Dermis blood vessel endothelial cell (primary cell): ENCODE measurements at regions not wholly inside any gene's neighbourhood (a gene's known extent, or its start where the extent isn't known, plus 50 kb on each side); places are given as distances from the start of the nearest gene placed in this dataset.
"Not testable (repeated sequence)": the region's sequence is repeated elsewhere in the genome, so short reads cannot be mapped to it uniquely, and the experiment has no call there.

Experiments
- DNase-seq: peaks from one replicate; pipeline ENCODE4 v3.0.0; 2010

DNA sequence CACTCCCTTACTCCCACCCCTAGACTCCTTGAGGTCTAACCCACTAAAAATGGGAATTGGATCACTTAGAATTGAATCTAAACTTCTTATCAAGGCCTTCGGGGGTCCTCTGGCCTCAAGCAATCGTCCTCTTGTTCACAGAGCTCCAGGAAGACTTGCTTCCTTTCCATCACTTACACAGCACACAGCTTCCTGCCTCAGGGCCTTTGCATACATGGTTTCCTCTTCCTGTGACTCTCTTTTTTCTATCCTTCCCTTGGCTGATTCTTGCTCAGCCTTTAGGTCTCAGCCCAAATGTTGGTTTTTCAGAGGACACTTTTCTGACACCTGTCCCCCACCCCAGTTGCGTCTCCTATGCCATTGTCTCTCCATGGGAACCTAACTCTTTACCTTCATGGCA is 50.0 kb upstream of the ALDH1B1 start:
- no peak for DNase-seq

DNA sequence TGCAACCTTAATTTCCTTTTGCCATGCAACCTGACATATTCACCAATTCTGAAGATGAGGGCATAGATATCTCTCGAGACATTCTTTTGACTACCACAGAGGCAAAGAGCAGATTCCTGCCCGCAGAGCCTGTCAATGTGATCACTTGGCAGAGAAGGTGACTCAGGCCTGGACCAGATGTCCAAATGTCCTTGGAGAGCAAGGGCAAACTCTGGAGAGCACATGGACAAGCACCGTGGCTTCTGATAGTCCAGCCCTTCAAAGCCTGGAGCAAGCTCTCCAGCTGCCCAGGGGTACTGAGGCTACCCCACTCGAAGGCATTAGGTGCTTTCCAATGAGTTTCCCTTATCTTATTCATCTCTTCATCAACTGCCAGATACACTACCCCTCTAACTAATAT is 50.4 kb upstream of the ALDH1B1 start:
- no peak for DNase-seq

DNA sequence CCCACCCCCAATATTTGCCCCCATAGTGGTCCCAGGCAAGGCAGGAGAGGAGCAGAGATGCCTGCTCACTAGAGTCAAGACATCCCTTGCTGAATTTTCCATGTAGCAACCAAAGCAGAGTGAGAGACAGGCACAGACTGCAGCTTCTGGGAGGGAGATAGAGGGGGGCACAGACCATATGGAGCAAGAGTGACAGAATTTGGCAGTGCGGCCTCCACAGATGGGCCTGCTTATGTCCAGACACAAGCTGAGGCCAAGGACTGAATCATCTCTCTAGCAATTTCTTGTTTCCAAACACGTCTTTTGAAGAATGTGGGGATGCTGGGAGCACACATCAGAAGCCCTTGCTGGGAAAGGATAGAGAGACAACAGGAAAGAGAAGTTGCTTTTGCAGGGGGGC is 53.0 kb upstream of the ALDH1B1 start:
- DNase-seq, result no peak

DNA sequence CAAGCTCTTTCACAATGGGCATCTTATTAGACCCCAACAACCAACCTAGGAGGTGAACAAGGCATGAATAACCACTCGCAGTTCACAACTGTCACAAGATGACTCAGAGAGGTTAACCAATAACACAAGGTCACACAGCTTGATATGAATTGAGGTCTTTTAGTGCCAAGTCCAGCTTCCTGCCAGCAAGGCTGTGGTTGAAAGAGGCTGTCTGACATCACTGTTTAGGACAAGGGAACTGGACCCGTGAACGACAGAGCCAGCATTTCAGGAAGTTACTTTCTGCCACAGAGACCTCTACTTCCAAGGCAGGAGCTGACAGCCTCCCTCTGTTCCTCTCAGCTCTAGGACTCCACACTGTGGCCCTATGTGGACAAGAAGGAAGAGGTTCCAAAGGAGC is 53.4 kb upstream of the ALDH1B1 start:
- DNase-seq, result peak; percentile 21

DNA sequence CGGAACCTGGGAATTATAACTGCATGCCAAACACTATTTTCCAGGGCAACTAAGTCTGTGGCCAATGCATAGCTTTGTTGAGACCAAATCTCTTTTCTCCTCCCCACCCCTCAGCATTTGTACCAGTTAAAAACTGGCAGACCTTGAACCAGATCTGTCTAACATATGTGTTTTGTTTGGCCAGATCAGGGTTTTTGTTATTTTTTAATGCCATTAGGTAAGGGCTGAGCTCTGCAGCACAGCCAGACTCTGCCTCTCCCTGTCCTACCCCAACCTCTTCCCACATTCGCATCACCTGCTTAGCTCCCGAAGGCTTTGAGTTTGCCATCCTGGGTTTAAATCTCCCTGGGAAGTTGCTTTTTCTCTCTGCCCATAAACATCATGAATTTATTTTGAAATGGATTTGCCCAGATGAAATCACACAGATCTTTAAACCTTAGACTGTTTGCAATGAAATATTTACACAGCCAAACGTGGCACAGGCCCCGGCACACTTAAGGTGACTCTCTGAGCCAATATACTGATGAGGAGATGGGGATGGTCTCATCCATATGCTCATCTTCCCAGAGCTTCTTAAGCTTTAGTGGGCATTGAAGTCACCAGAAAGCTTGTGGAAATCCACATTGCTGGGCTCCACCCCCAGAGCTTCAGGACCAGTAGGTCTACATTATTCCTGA is 54.0 kb upstream of the ALDH1B1 start:
- no peak for DNase-seq

DNA sequence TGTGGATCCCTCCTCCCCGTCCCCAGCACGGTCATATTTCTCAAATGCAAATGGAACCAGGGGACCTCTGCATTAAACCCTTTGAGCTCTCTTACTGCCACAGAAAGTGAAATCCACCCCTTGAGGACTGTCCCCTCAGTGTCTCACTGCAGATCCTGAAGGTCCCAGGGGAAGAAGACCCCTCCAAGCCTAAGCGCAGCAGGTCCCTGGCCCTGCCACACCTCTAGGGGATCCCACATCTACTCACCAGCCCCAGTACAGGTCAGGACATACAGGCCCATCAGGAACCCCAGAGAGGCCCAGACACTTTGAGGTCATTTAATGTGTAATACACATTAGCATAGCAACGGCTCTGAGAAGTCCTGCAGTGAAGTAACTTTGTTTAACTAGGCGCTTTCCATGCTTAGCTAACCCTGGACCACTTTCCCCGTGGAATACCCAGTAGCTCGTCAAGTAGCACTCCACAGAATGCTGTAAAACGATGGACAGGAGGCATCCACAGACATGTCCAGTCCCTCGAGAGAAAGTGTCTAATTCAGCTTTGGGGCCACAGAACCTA is 54.7 kb upstream of the ALDH1B1 start:
- no peak for DNase-seq

DNA sequence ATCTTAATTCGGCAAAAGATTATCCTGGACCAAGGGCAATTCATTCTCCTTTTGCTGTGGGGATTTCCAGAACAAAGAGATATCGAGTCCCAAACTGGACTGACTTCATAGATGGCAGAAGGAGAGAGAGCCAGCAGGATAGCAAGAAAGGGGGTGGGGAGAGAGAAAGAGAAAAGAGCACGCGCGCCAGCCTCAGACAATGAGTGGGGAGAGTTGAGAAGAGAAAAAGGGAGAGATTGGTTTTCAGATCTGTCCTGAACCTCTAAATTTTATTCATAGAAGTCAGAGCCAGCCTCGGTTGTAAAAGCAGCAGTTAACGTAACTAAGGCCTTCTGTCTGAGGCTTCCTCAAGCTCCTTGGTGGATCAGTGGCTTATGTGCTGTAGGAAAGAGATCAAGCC is 55.3 kb upstream of the ALDH1B1 start:
- DNase-seq, result no peak

DNA sequence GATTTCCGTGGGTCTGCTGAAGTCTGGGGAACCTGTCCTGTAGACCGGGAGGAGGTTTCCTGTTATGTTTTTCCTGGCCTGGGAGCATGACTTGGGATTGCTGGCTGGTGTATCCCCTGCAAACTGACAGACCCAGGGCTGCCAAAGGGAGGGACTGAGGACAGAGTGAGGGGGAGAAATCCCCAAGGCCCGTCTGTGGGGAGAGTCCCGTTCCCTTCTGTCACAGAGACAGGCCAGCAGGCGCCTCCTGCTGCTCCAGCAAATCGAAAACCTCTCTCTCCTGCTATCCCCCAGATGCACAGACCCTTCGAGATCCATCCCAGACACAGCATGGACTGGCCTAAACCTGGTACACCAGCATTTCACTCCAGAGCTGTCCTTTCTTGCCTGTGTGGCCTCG is 56.2 kb upstream of the ALDH1B1 start:
- no peak for DNase-seq

DNA sequence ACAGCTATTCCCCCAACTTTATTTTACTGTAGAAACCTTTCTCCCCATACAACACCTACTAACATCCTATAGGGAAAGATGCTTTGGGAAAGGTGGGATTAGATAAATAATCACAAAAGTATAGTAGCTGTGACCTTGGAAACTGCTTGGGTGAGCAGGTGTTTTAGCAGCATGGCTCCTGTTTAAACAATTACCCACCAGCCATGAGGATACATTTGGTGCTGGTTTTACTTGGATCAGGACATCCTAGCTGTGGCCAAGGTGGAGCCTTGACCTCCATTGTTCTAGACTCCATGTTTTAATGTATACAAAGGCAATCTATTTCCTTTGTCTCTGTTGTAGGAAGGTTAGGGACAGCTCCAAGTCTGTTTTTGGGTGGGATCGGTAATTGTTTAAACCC is 56.8 kb upstream of the ALDH1B1 start:
- DNase-seq, result no peak

DNA sequence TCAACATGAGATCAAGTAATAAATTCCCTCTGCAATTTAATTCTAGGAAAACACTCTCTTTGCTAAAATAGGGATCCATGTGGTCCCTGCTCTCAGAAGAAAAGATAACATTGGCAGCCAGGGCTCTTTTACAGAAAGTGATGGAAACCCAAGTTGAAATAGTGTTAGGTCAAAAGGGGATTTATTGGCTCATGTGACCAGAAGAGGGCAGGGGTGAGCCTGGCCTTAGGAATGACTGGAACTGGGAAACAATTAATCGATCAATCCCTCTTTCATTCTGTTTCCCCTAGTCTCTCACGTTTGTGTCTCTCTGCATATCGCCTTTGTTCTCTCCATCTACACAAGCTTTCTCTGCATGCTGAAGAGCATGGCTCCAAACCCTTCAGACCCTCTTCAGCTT is 58.3 kb upstream of the ALDH1B1 start:
- DNase-seq, result peak; percentile 24

DNA sequence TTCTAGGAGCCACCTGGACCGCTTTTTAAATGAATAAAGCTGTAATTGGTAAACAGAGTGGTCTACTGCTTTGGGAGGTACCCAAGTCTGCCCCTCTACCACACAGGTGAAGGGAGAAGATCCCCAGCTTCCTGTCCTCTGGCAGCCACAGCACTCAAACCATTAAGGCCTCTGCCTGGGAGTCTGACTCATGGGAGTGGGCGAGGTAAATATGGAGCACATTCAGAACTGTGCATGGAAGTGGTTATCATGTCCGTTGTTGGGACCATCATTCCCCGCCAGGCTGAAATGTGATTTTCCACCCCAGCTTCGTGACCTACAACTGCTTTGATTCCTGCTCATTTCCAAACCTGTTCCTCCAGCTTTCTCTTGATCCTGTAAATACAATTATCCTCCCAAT is 59.5 kb upstream of the ALDH1B1 start:
- DNase-seq, result no peak

DNA sequence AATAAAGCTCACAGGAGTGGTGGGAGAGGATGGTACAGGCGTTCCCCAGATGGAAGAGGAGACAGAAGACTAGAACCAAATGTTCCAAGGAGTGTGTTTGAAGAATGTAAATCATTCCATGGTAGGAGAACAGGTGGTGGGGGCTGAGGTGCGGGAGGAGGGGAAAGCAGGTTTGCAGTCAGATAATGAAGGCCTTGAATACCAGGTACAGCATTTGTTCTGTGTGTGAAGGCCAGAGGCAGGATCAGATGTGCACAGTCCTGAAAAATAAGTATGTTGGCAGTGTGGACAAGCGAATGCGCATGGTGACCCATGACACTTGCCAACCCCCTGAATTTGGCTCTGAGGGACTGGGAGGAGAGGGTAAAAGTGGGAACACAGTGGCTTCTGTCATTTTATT is 59.9 kb upstream of the ALDH1B1 start:
- no peak for DNase-seq

DNA sequence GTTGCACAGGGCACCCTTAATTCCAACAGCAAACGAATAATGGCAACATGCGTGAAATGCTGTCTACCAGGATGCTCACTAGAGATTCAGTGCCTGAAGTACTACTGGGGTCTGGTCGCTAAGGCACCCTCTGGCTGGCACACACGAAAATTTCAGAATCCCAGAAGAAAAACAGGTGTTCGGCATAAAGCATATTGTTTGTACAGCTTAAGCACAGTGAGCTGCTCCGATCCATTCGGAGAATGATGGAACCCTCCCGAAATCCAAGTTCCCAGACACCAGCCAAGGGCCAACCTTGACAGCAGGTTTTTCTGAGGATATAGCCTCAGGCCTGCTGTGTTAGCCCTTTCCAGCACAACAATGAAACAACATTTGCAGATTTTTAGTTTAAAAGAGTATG is 61.4 kb upstream of the ALDH1B1 start:
- DNase-seq, result no peak

DNA sequence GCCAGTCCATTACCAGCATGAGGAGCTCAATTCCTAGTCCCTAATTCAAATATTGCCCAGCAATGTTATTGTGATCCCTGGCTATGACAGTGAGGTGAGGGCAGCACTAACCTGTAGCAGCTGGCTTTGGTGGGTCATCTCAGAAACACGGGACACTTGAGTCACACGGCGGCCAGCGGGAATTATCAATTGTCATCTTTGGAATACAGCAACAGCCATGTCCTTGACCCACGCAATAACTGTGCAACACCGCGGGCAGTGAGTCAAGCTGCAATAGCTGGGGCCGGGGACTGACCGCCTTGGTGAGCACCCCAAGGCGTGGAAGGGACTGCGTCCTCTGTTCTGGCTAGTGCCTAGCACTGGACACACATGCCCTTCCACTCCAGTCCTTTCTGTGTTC is 62.5 kb upstream of the ALDH1B1 start:
- no peak for DNase-seq

DNA sequence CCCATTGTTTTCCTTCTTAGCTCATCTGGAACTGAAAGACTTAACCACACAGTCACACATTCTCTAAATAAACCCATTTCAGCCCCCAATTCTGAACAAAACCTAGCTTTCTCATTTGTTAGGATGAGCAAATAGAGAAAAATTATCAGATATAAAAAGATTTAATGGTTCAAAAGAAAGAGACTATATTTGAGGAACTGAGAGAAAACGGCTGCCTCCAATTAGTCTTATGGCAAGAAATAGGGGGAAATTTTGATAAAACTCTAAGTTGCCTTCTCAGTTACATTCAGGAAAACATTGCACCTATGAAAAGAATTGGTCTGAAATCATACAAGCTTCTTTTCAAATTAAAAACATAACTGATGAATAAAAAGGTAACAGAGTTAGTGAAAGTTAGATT is 63.7 kb upstream of the ALDH1B1 start:
- DNase-seq, result no peak

DNA sequence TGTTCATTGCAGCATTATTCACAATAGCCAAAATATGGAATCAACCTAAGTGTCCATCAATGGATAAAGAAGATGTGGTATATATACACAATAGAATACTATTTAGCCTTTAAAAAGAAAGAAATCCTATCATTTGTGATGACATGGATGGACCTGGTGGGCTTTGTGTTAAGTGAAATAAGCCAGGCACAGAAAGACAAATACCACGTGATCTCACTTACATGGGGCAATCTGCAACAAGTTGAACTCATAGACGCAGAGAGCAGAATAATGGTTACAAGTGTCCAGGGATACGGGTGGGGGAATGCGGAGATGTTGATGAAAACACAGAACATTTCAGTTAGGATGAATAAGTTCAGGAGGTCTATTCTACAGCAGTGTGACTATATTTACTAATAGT is 66.4 kb upstream of the ALDH1B1 start:
- no peak for DNase-seq

DNA sequence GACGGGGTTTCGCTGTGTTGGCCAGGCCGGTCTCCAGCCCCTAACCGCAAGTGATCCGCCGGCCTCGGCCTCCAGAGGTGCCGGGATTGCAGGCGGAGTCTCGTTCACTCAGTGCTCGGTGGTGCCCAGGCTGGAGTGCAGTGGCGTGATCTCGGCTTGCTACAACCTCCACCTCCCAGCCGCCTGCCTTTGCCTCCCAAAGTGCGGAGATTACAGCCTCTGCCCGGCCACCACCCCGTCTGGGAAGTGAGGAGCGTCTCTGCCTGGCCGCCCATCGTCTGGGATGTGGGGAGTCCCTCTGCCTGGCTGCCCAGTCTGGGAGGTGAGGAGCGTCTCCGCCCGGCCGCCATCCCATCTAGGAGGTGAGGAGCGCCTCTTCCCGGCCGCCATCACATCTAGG is 68.3 kb upstream of the ALDH1B1 start:
- DNase-seq, result not testable (repeated sequence)

DNA sequence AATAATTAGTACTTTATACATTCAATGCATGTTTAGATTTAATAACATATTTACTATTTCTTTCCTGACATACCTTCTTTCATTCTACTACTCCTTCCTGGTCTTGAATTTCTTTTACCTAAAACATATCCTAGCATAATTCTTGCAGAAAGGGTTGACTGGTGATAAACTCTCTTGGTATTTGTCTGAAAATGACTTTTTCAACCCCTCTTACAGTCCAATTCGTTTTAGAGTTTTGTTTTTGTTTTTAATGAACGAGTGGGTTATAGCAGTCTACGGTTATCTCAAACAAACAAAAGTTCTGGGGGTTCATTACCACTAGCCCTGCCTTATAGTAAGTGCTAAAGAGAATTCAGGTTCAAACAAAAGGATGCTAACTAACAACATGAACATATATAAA is 69.6 kb upstream of the ALDH1B1 start:
- no peak for DNase-seq

DNA sequence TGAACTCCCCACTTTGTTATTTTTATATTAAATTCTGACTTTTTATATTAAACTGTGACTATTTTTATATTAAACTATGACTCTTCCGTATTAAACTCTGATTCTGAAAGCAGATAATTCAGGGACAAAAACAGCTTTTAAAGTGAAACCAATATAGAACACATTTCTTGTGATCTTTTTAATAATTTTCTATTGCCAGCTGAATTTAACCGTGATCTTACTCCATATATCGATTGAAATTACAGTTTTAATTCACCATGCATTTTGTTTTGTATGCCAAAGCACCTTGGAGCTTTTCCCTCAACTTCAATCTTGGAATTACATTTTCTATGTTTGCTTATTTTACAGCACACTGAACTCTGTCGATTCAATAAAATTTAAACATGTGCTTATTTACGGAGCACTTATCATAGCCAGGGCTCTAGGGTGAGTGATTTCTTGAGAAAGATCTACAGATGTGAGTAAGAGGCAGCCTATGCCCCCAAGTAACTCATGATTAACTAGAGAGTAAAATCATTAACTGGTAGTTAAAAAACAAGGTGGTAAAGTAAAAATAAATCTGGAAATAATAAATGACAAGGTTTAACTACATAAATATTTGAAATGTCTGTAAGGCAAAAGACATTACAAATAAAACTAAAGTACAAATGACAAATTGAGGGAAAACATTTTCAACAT is 72.9 kb upstream of the ALDH1B1 start:
- DNase-seq, result no peak

DNA sequence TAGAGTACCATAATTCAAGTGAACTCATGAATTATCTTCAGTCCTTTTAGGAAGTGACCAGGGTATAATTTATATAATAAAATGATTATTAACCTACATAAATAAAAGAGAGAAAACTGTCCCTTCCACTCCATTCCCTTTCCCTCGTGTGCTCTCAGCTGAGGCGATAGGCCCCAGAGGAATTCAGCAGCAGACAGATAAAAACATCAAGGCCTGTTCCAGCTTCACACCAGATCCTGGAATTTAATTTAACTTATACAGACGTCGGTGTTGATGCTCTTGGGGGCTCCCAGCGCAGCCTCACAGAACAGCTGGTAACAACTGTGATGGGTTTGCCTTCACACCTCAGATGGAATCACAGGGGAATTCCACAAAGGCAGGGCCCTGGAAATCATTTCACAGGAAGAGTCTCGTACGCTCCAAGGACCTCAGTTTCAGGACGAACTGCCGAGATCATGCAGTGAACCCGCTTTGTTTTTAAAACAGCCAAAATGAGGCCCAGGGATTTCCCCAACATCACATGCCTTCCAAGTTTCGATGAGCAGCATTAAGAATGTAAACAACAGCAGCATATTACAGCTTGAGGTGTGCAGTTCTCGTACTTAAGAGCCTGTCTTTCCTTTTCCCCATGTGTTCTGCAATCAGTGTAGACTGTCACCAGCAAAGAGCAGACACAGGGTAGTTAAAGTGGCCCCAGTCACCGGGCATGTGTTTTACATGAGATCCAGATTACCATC is 73.6 kb upstream of the ALDH1B1 start:
- DNase-seq, result peak; percentile 7

DNA sequence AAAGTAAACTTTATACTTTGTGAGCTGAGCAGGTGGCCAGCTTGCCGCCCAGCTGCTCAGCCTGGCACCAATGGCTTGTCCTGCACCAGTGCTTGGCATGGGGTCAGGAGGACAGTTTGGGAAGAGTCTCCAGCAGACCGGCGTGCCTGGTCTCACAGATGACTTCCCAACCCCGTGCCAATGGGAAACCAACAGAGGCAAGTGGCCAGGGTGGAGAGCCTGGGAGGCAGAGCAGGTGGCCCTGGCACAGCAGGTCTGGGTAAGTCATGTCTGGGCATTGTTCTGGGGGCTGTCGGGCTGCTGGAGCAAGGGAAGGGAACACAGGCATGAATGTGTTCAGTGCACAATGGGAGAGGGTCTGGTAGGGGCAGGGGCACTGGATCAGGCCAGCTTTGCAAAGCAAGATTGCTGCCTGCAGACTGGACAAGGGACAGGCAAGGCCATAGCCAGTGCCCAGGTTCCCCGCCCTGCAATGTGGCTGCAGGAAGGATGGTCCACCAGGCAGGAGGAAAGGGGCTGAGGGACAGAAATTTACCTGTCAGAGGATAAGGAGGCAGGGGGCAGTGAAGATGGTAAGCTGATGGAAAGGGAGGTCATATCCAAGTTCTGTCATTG is 76.2 kb upstream of the ALDH1B1 start:
- no peak for DNase-seq

DNA sequence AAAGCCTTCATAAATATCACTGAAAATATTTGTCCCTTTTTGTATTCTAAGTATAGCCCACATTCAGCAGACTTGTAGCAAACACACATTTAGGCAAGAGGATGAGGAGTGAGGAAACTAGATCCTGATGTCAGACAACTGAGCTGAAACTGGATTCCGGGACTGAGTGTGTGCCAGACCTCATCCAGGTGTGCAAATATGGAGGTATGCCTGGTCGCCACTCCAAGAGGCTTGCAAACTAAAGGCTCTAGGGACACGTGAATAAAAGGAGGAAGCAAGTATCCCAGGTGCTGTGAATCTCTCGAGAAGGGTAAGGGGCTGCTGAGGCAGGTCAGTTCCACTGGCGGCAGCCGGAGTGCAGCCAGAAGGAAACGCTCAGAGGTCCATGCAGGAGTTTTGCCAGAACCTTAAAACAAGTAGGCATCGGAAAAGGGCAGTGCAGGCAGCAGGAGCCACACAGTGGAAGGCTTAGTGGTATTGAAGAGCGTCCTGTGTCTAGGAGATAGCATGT is 77.4 kb upstream of the ALDH1B1 start:
- no peak for DNase-seq

DNA sequence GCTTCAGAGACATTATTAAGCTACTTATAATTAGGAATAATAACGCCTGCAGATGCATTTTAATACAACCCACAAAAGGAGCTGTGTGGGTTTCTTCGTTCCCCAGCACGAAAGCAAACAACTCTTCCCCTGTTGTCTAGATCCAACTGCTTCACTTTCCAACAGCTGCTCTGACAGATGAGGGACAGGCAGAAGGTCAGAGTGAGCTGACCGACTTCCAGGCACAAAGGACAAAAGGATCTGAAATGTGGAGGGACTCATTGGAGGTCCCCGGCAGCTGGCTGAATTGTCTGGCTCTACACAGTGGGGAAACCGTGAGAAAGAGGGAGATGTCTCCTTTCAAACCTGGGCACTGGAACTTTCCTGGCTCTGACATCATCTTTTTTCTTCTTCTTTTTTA is 79.1 kb upstream of the ALDH1B1 start:
- DNase-seq, result no peak
